SK-N-SH (cell line): ENCODE measurements at regions not wholly inside any gene's neighbourhood (a gene's known extent, or its start where the extent isn't known, plus 50 kb on each side); places are given as distances from the start of the nearest gene placed in this dataset.

ENCODE experiments used
- CTCF ChIA-PET: fragments of 300-600, 350-600 bp; formaldehyde crosslinking; extraction: SDS; loops from one replicate; lab custom pipeline; 2021; lab: Yijun Ruan, JAX
- POLR2A ChIA-PET: fragments of 350-600 bp; sonication (Branson Sonifier 250); formaldehyde crosslinking; extraction: SDS; loops from one replicate; lab custom pipeline; 2020; ENCODE audit warnings: antibody characterized with exemption, inconsistent platforms; lab: Yijun Ruan, JAX
- DNase-seq: peaks from one replicate; pipeline ENCODE4 v3.0.0; 2012
- H2AFZ ChIP-seq: fragments of 200-600 bp; sonication (generic); 2 replicates; pipeline ENCODE4 v1.8.1; 2016; ENCODE audit warnings: antibody characterized with exemption, mild to moderate bottlenecking, low read depth
- H3F3A ChIP-seq: fragments of 200-600 bp; sonication (generic); replicated peaks from 2 replicates; pipeline ENCODE3; 2016; ENCODE audit warnings: antibody characterized with exemption, mild to moderate bottlenecking; ENCODE audit not compliant: insufficient read depth
- H3K27ac ChIP-seq, 2 experiments: fragments of 200-500 bp in 1 of 2; fragments of 200-600 bp in 1 of 2; sonication (Bioruptor generic) in 1 of 2; sonication (generic), shearing (Covaris generic) in 1 of 2; 2 replicates each; pipeline versions ENCODE4 v1.5.1 to v1.6.1; 2014 to 2016; ENCODE audit warnings: low read depth in 2 of 2, inconsistent platforms in 1 of 2, low read length in 1 of 2, mild to moderate bottlenecking in 1 of 2, mixed read lengths in 1 of 2
- H3K27me3 ChIP-seq: fragments of 200-600 bp; sonication (generic), shearing (Covaris generic); 2 replicates; pipeline ENCODE4 v1.6.1; 2016; ENCODE audit warnings: mixed run types; ENCODE audit not compliant: insufficient read depth
- H3K36me3 ChIP-seq, 2 experiments: fragments of 200-500 bp in 1 of 2; fragments of 200-600 bp in 1 of 2; sonication (Bioruptor generic) in 1 of 2; sonication (generic) in 1 of 2; replicated peaks in 1 of 2; 2 replicates each; pipeline versions ENCODE3 to v1.5.1; 2014 to 2016; ENCODE audit warnings: low read length in 1 of 2, mild to moderate bottlenecking in 1 of 2; ENCODE audit not compliant: insufficient read depth in 2 of 2, control insufficient read depth in 1 of 2
- H3K4me1 ChIP-seq, 2 experiments: fragments of 200-500 bp in 1 of 2; fragments of 200-600 bp in 1 of 2; sonication (Bioruptor generic) in 1 of 2; sonication (generic), shearing (Covaris generic) in 1 of 2; 2 replicates each; pipeline versions ENCODE4 v1.5.1 to v1.6.1; 2014 to 2016; ENCODE audit warnings: low read depth in 1 of 2, low read length in 1 of 2, mixed run types in 1 of 2; ENCODE audit not compliant: insufficient read depth in 2 of 2, control insufficient read depth in 1 of 2
- H3K4me2 ChIP-seq: fragments of 200-600 bp; sonication (generic), shearing (Covaris generic); 2 replicates; pipeline ENCODE4 v1.6.1; 2017; ENCODE audit warnings: mixed run types
- H3K4me3 ChIP-seq, 2 experiments: fragments of 200-500 bp in 1 of 2; fragments of 200-600 bp in 1 of 2; sonication (Bioruptor generic) in 1 of 2; sonication (generic), shearing (Covaris generic) in 1 of 2; 2 replicates each; pipeline versions ENCODE4 v1.5.1 to v1.8.1; 2014 to 2016; ENCODE audit warnings: low read depth in 2 of 2, inconsistent platforms in 1 of 2, low read length in 1 of 2, mild to moderate bottlenecking in 1 of 2, mixed read lengths in 1 of 2, moderate library complexity in 1 of 2
- H3K79me2 ChIP-seq: fragments of 200-600 bp; sonication (generic); 2 replicates; pipeline ENCODE4 v1.8.1; 2017; ENCODE audit warnings: mild to moderate bottlenecking; ENCODE audit not compliant: insufficient read depth
- H3K9ac ChIP-seq: fragments of 200-600 bp; sonication (generic); 2 replicates; pipeline ENCODE4 v1.6.1; 2017; ENCODE audit warnings: mixed run types
- H3K9me2 ChIP-seq: fragments of 200-600 bp; sonication (generic); 2 replicates; pipeline ENCODE4 v1.6.1; 2017; ENCODE audit warnings: mixed run types
- H3K9me3 ChIP-seq: fragments of 200-600 bp; sonication (generic); 2 replicates; pipeline ENCODE4 v1.6.1; 2017; ENCODE audit warnings: mixed run types, mild to moderate bottlenecking, moderate library complexity
- H4K20me1 ChIP-seq: fragments of 200-600 bp; sonication (generic); 2 replicates; pipeline ENCODE4 v1.6.1; 2017; ENCODE audit warnings: mild to moderate bottlenecking, mixed run types; ENCODE audit not compliant: insufficient read depth
- ELF1 ChIP-seq: IDR thresholded peaks from 2 replicates; pipeline ENCODE4 v1.4.0; 2012
- EP300 ChIP-seq, 2 experiments: IDR thresholded peaks; 2 replicates each; pipeline versions ENCODE4 v1.4.0 to v1.6.1; 2012; ENCODE audit warnings: borderline replicate concordance in 1 of 2, low read depth in 1 of 2, low read length in 1 of 2
- FOXJ3 ChIP-seq: sonication (generic); formaldehyde crosslinking; IDR thresholded peaks from 2 replicates; pipeline ENCODE4 v1.5.1; 2020; ENCODE audit warnings: mild to moderate bottlenecking, missing genetic modification reagents
- FOXM1 ChIP-seq: IDR thresholded peaks from 2 replicates; pipeline ENCODE4 v1.4.0; 2012; ENCODE audit warnings: low read depth, mild to moderate bottlenecking
- GABPA ChIP-seq: IDR thresholded peaks from 2 replicates; pipeline ENCODE4 v1.4.0; 2012; ENCODE audit warnings: low read depth, mild to moderate bottlenecking
- GATA2 ChIP-seq: sonication (generic); formaldehyde crosslinking; IDR thresholded peaks from 2 replicates; pipeline ENCODE4 v1.5.0; 2020; ENCODE audit warnings: mild to moderate bottlenecking, missing genetic modification reagents
- JUND ChIP-seq: IDR thresholded peaks from 2 replicates; pipeline ENCODE4 v1.4.0; 2012
- MAX ChIP-seq: IDR thresholded peaks from 2 replicates; pipeline ENCODE4 v1.4.0; 2012; ENCODE audit warnings: low read depth
- MXI1 ChIP-seq: IDR thresholded peaks from 2 replicates; pipeline ENCODE4 v1.6.1; 2012; ENCODE audit warnings: mild to moderate bottlenecking, low read depth, low read length, improper control_type of control experiment
- NRF1 ChIP-seq: IDR thresholded peaks from 2 replicates; pipeline ENCODE4 v1.6.1; 2012; ENCODE audit warnings: low read depth, mild to moderate bottlenecking, low read length
- POLR2AphosphoS5 ChIP-seq: IDR thresholded peaks from 2 replicates; pipeline ENCODE4 v1.6.1; 2012; ENCODE audit warnings: low read depth, low read length
- RCOR1 ChIP-seq: fragments of 150-350 bp; IDR thresholded peaks from 2 replicates; pipeline ENCODE4 v1.6.1; 2017; ENCODE audit warnings: antibody characterized with exemption, low read length
- REST ChIP-seq: IDR thresholded peaks from 2 replicates; pipeline ENCODE4 v1.6.1; 2012; ENCODE audit warnings: mild to moderate bottlenecking, low read depth, low read length, moderate library complexity
- RFX5 ChIP-seq: IDR thresholded peaks from 2 replicates; pipeline ENCODE4 v1.6.1; 2012; ENCODE audit warnings: mild to moderate bottlenecking, improper control_type of control experiment, low read length
- RXRA ChIP-seq: IDR thresholded peaks from 2 replicates; pipeline ENCODE4 v1.4.0; 2012; ENCODE audit warnings: low read depth, mild to moderate bottlenecking, borderline replicate concordance
- SIN3A ChIP-seq: IDR thresholded peaks from 2 replicates; pipeline ENCODE4 v1.6.1; 2012; ENCODE audit warnings: low read depth, mild to moderate bottlenecking, low read length, moderate library complexity, borderline replicate concordance
- TAF1 ChIP-seq: IDR thresholded peaks from 2 replicates; pipeline ENCODE4 v1.6.1; 2012; ENCODE audit warnings: low read depth, mild to moderate bottlenecking, low read length, moderate library complexity, borderline replicate concordance
- YY1 ChIP-seq: IDR thresholded peaks from 2 replicates; pipeline ENCODE4 v1.4.0; 2012; ENCODE audit warnings: low read depth, mild to moderate bottlenecking
- WGBS: methylation state at CpG from one replicate; pipeline ENCODE4 v1.1.6; 2017; ENCODE audit warnings: low lambda C conversion rate; 5-methylcytosine and 5-hydroxymethylcytosine counted together
- TF ChIP-seq, protein P1 (sequence below): IDR thresholded peaks from 2 replicates; pipeline ENCODE4 v1.4.0; 2012; ENCODE audit warnings: low read depth, borderline replicate concordance
- TF ChIP-seq, protein P2 (sequence below): fragments of 150-350 bp; IDR thresholded peaks from 2 replicates; pipeline ENCODE4 v1.6.1; 2017; ENCODE audit warnings: antibody characterized with exemption, low read length, low read depth, borderline replicate concordance
- TF ChIP-seq, protein P3 (sequence below): fragments of 150-350 bp; IDR thresholded peaks from 2 replicates; pipeline ENCODE4 v1.6.1; 2016; ENCODE audit warnings: mild to moderate bottlenecking, low read depth, low read length

DNA sequence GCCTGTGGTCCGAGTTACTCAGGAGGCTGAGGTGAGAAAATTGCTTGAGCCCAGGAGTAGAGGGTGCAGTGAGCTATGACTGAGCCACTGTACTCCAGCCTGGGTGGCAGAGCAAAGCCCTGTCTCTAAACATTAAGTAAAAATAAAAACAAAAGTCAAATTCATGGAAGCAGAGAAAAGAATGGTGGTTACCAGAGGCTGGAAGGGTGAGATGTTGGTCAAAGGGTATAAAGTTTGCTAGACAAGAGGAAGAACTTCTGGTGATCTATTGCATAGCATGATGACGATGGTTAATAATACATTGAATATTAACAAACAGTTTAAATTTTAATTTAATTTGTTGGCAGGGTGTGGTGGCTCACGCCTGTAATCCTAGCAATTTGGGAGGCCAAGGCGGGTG is 68.1 kb downstream of the CRPPA start:
- Histone ChIP-seq H3K9ac (no peak overlapping the region), H3K27ac (no peak overlapping the region), H3K36me3 (no peaks in the 10 kb centered on the region), H3K4me2 (no peak overlapping the region), H2AFZ (no peak overlapping the region), H3K27me3 (no peaks in the 10 kb centered on the region), H3K9me3 (no peaks in the 10 kb centered on the region), H3K4me3 (no peak overlapping the region), H3K4me1 (peaks cover 0 to 25% of the 10 kb centered on the region in 2 experiments; a peak in 2 of 4 replicates), H4K20me1 (no peaks in the 10 kb centered on the region), H3F3A (no peaks in the 10 kb centered on the region), H3K79me2 (no peaks in the 10 kb centered on the region), H3K9me2 (no peaks in the 10 kb centered on the region)
- POLR2A ChIA-PET = no interaction called here
- no peak for DNase-seq
- CTCF ChIA-PET = interaction anchor here (1.0 kb wide), 1 partner anchor 276 kb away, joined by 3 read pairs; no protein-coding TSS in a partner anchor
- TF ChIP-seq GATA2 (CRISPR knock-in tag) (no peak), YY1 (no peak), SIN3A (no peak), GABPA (no peak), FOXM1 (no peak), ELF1 (no peak), FOXJ3 (no peak), POLR2AphosphoS5 (no peak), RCOR1 (no peak), RXRA (no peak), EP300 (IDR thresholded peaks at IDR 0.05; ENCODE audit: borderline replicate concordance in 1 of 2, low read depth in 1 of 2, low read length in 1 of 2) (no peak), TAF1 (no peak), RFX5 (no peak)
- TF ChIP-seq, protein P1, sequence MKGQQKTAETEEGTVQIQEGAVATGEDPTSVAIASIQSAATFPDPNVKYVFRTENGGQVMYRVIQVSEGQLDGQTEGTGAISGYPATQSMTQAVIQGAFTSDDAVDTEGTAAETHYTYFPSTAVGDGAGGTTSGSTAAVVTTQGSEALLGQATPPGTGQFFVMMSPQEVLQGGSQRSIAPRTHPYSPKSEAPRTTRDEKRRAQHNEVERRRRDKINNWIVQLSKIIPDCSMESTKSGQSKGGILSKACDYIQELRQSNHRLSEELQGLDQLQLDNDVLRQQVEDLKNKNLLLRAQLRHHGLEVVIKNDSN = no peak
- TF ChIP-seq, protein P2, sequence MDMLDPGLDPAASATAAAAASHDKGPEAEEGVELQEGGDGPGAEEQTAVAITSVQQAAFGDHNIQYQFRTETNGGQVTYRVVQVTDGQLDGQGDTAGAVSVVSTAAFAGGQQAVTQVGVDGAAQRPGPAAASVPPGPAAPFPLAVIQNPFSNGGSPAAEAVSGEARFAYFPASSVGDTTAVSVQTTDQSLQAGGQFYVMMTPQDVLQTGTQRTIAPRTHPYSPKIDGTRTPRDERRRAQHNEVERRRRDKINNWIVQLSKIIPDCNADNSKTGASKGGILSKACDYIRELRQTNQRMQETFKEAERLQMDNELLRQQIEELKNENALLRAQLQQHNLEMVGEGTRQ = no peak
- WGBS = 43% methylated on average over 4 of the region's 4 CpGs

GRCh38 chr7:16350634-16351033 is 70.7 kb downstream of the CRPPA start:
- no peaks in the 10 kb centered on the region for H3K9me3 ChIP-seq
- POLR2A ChIA-PET = no interaction called here
- H3K9me2 ChIP-seq = no peaks in the 10 kb centered on the region
- peaks cover 0 to 9% of the 10 kb centered on the region in 2 experiments; a peak in 2 of 4 replicates for H3K4me1 ChIP-seq
- no peaks in the 10 kb centered on the region for H3K79me2 ChIP-seq
- H4K20me1 ChIP-seq = no peaks in the 10 kb centered on the region
- H2AFZ ChIP-seq = no peak overlapping the region
- no peaks in the 10 kb centered on the region for H3K36me3 ChIP-seq
- TF ChIP-seq FOXM1 (no peak), NRF1 (no peak), EP300 (IDR thresholded peaks at IDR 0.05; ENCODE audit: borderline replicate concordance in 1 of 2, low read depth in 1 of 2, low read length in 1 of 2) (no peak), REST (no peak), MAX (no peak), JUND (no peak), MXI1 (no peak), GATA2 (CRISPR knock-in tag) (no peak), TAF1 (no peak), RFX5 (no peak)
- TF ChIP-seq, protein P3, sequence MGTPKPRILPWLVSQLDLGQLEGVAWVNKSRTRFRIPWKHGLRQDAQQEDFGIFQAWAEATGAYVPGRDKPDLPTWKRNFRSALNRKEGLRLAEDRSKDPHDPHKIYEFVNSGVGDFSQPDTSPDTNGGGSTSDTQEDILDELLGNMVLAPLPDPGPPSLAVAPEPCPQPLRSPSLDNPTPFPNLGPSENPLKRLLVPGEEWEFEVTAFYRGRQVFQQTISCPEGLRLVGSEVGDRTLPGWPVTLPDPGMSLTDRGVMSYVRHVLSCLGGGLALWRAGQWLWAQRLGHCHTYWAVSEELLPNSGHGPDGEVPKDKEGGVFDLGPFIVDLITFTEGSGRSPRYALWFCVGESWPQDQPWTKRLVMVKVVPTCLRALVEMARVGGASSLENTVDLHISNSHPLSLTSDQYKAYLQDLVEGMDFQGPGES = no peak
- TF ChIP-seq, all 33 proteins: peak for 0
- Histone ChIP-seq H3F3A (no peaks in the 10 kb centered on the region), H3K9ac (no peak overlapping the region), H3K27me3 (no peaks in the 10 kb centered on the region), H3K27ac (no peak overlapping the region), H3K4me3 (no peak overlapping the region), H3K4me2 (no peak overlapping the region)
- CTCF ChIA-PET = interaction anchor here (1.0 kb wide), 1 partner anchor 214 kb away, joined by 4 read pairs; no protein-coding TSS in a partner anchor
- no peak for DNase-seq
- 36% methylated on average over 2 of the region's 2 CpGs for WGBS
